ENCODE measurements at regions not wholly inside any gene's neighbourhood (a gene's known extent, or its start where the extent isn't known, plus 50 kb on each side); places are given as distances from the start of the nearest gene placed in this dataset.

DNA sequence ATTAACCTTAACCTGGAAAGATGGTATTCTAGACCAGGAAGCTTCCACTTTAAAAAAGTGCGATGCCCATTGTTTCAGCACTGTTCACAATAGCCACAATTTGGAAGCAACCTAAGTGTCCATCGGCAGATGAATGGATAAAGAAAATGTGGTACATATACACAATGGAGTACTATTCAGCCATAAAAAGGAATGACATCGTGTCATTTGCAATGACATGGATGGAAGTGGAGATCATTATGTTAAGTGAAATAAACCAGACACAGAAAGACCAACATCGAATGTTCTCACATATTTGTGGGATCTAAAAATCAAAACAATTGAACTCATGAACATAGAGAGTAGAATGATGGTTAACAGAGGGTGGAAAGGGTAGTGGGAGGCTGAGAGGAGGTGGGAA is 94.2 kb downstream of the NR2F2 start:
- no peak for DNase-seq (ENCODE audit: low read depth, low spot score)
- Histone ChIP-seq H3K9ac (ENCODE audit: insufficient read length, low read depth) (no peak overlapping the region), H3K9me3 (ENCODE audit: insufficient read depth, low read length) (no peaks in the 10 kb centered on the region), H3K4me1 (ENCODE audit: insufficient read depth, insufficient read length) (no peaks in the 10 kb centered on the region), H3K36me3 (ENCODE audit: insufficient read depth, insufficient read length, low read length) (no peaks in the 10 kb centered on the region), H3K4me3 (ENCODE audit: insufficient read length, low read depth) (no peak overlapping the region), H3K27me3 (ENCODE audit: insufficient read depth, insufficient read length) (peaks cover 12% of the 10 kb centered on the region)
- TF ChIP-seq SUZ12 (IDR thresholded peaks at IDR 0.05; ENCODE audit: extremely low read depth, insufficient read depth, insufficient read length): no peak
- TF ChIP-seq ZNF274 (IDR thresholded peaks at IDR 0.05; ENCODE audit: low read depth, low read length): no peak
- no peak for TF ChIP-seq YY1 (IDR thresholded peaks at IDR 0.05; ENCODE audit: insufficient read depth, insufficient read length)

DNA sequence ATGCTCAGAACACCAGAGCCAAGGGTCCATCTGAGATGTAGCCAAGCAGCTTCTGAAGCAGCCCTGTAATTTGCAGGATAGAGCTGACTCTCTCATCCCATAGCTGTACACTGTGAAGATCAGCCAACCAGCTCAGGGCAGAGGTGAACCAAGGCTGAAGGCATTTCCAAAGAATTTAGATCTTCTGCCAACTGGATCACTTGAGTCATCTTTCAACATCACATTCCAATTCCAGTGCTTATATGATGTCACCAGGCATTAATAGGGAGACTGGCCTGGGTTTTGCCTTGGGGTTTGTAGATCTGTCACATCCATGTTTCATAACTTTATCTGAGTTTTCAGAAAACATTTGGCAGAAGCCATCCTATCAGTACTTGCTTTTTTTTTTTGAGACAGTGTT is 98.2 kb downstream of the NR2F2 start:
- Histone ChIP-seq H3K36me3 (ENCODE audit: insufficient read depth, insufficient read length, low read length) (no peaks in the 10 kb centered on the region), H3K9ac (ENCODE audit: insufficient read length, low read depth) (no peak overlapping the region), H3K9me3 (ENCODE audit: insufficient read depth, low read length) (no peaks in the 10 kb centered on the region), H3K4me3 (ENCODE audit: insufficient read length, low read depth) (no peak overlapping the region), H3K4me1 (ENCODE audit: insufficient read depth, insufficient read length) (no peaks in the 10 kb centered on the region), H3K27me3 (ENCODE audit: insufficient read depth, insufficient read length) (no peaks in the 10 kb centered on the region)
- no peak for TF ChIP-seq ZNF274 (IDR thresholded peaks at IDR 0.05; ENCODE audit: low read depth, low read length)
- TF ChIP-seq SUZ12 (IDR thresholded peaks at IDR 0.05; ENCODE audit: extremely low read depth, insufficient read depth, insufficient read length): no peak
- no peak for TF ChIP-seq YY1 (IDR thresholded peaks at IDR 0.05; ENCODE audit: insufficient read depth, insufficient read length)
- no peak for DNase-seq (ENCODE audit: low read depth, low spot score)

DNA sequence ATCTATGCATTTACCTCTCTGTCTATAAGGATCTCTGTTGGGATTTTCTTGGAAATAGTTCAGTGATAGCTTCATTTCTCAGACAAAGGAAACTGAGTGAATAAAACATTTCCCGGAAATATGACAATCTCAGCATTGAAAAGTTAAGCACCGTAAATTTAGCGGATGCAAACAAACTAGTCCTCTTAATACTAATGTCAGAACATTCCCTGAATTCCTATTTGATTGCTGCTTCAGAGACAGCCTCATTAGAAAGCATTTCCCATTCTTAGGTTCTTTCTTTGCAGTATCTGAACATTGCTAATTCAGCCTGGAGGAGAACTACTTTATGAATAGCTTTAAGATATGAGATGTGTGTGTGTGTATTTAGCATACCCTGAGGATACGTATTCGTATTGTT is 101.3 kb downstream of the NR2F2 start:
- DNase-seq (ENCODE audit: low read depth, low spot score): no peak
- no peak overlapping the region for H3K4me3 ChIP-seq (ENCODE audit: insufficient read length, low read depth)
- TF ChIP-seq SUZ12 (IDR thresholded peaks at IDR 0.05; ENCODE audit: extremely low read depth, insufficient read depth, insufficient read length) (no peak), YY1 (IDR thresholded peaks at IDR 0.05; ENCODE audit: insufficient read depth, insufficient read length) (no peak), ZNF274 (IDR thresholded peaks at IDR 0.05; ENCODE audit: low read depth, low read length) (no peak)
- H3K4me1 ChIP-seq (ENCODE audit: insufficient read depth, insufficient read length): no peaks in the 10 kb centered on the region
- no peaks in the 10 kb centered on the region for H3K36me3 ChIP-seq (ENCODE audit: insufficient read depth, insufficient read length, low read length)
- no peak overlapping the region for H3K9ac ChIP-seq (ENCODE audit: insufficient read length, low read depth)
- no peaks in the 10 kb centered on the region for H3K9me3 ChIP-seq (ENCODE audit: insufficient read depth, low read length)
- no peaks in the 10 kb centered on the region for H3K27me3 ChIP-seq (ENCODE audit: insufficient read depth, insufficient read length)

DNA sequence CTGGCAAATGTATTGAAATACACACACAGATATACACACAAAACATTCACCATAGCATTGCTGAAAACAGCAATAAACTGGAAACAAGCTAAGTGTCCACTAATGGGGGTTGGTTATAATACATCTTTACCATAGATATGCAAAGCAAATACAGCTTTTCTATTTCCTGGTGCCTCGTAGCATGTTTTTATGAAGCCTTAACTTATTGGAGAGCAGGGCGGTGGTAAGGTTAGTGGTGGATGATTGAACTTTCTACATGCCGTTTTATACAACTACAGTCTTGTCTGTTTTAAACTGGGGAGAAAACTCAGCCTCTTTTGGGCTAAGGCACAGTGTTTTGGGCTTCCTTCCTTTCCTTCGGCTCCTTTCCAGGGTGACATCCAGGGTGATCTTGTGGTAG is 104.5 kb downstream of the NR2F2 start:
- TF ChIP-seq ZNF274 (IDR thresholded peaks at IDR 0.05; ENCODE audit: low read depth, low read length) (no peak), SUZ12 (IDR thresholded peaks at IDR 0.05; ENCODE audit: extremely low read depth, insufficient read depth, insufficient read length) (no peak), YY1 (IDR thresholded peaks at IDR 0.05; ENCODE audit: insufficient read depth, insufficient read length) (no peak)
- no peaks in the 10 kb centered on the region for H3K4me1 ChIP-seq (ENCODE audit: insufficient read depth, insufficient read length)
- H3K4me3 ChIP-seq (ENCODE audit: insufficient read length, low read depth): no peak overlapping the region
- no peaks in the 10 kb centered on the region for H3K9me3 ChIP-seq (ENCODE audit: insufficient read depth, low read length)
- H3K36me3 ChIP-seq (ENCODE audit: insufficient read depth, insufficient read length, low read length): no peaks in the 10 kb centered on the region
- no peak for DNase-seq (ENCODE audit: low read depth, low spot score)
- H3K9ac ChIP-seq (ENCODE audit: insufficient read length, low read depth): no peak overlapping the region
- no peaks in the 10 kb centered on the region for H3K27me3 ChIP-seq (ENCODE audit: insufficient read depth, insufficient read length)

DNA sequence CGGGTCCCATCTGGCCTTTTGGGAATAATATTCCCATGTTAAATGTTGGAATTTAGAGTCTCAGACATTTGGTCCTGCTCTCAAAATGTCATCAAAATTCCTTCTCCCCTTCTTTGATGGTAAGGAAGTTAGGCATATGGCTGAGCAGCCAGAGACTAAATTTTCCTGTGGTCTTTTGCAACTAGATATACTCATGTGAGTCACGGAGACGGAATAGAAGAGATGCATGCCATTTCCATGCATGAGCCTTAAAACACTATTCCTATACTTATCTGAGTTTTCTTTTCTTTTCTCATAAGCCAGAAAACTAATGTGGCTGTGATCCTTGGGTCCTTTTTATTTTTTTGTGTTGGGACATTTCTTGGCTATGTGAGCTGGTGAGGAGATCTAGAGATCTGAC is 105.3 kb downstream of the NR2F2 start:
- H3K27me3 ChIP-seq (ENCODE audit: insufficient read depth, insufficient read length): no peaks in the 10 kb centered on the region
- TF ChIP-seq YY1 (IDR thresholded peaks at IDR 0.05; ENCODE audit: insufficient read depth, insufficient read length) (no peak), ZNF274 (IDR thresholded peaks at IDR 0.05; ENCODE audit: low read depth, low read length) (no peak), SUZ12 (IDR thresholded peaks at IDR 0.05; ENCODE audit: extremely low read depth, insufficient read depth, insufficient read length) (no peak)
- no peak overlapping the region for H3K4me3 ChIP-seq (ENCODE audit: insufficient read length, low read depth)
- no peak for DNase-seq (ENCODE audit: low read depth, low spot score)
- H3K9ac ChIP-seq (ENCODE audit: insufficient read length, low read depth): no peak overlapping the region
- no peaks in the 10 kb centered on the region for H3K9me3 ChIP-seq (ENCODE audit: insufficient read depth, low read length)
- no peaks in the 10 kb centered on the region for H3K36me3 ChIP-seq (ENCODE audit: insufficient read depth, insufficient read length, low read length)
- no peaks in the 10 kb centered on the region for H3K4me1 ChIP-seq (ENCODE audit: insufficient read depth, insufficient read length)

DNA sequence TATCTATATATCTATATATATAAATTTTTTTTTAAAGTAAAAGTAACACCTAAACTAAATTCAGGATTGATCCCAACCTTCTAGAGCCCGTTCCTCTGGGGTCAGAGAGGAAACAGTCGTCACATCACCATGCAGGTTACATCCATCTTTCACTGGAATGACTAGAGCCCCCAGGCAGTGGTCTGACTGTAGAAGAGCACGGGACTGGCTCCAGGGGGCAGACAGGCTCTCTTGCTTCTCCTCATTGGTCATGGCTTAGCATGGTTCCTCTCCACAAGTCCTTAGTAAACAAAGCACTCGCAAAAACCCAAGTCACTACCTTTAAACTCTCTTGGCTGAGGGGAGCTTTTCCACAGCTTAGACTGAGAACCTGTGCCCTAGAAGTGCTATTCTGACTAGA is 110.5 kb downstream of the NR2F2 start:
- H3K36me3 ChIP-seq (ENCODE audit: insufficient read depth, insufficient read length, low read length): no peaks in the 10 kb centered on the region
- no peaks in the 10 kb centered on the region for H3K9me3 ChIP-seq (ENCODE audit: insufficient read depth, low read length)
- no peak overlapping the region for H3K4me3 ChIP-seq (ENCODE audit: insufficient read length, low read depth)
- H3K27me3 ChIP-seq (ENCODE audit: insufficient read depth, insufficient read length): no peaks in the 10 kb centered on the region
- DNase-seq (ENCODE audit: low read depth, low spot score): no peak
- no peak overlapping the region for H3K9ac ChIP-seq (ENCODE audit: insufficient read length, low read depth)
- TF ChIP-seq ZNF274 (IDR thresholded peaks at IDR 0.05; ENCODE audit: low read depth, low read length) (no peak), SUZ12 (IDR thresholded peaks at IDR 0.05; ENCODE audit: extremely low read depth, insufficient read depth, insufficient read length) (no peak), YY1 (IDR thresholded peaks at IDR 0.05; ENCODE audit: insufficient read depth, insufficient read length) (no peak)
- H3K4me1 ChIP-seq (ENCODE audit: insufficient read depth, insufficient read length): no peaks in the 10 kb centered on the region

DNA sequence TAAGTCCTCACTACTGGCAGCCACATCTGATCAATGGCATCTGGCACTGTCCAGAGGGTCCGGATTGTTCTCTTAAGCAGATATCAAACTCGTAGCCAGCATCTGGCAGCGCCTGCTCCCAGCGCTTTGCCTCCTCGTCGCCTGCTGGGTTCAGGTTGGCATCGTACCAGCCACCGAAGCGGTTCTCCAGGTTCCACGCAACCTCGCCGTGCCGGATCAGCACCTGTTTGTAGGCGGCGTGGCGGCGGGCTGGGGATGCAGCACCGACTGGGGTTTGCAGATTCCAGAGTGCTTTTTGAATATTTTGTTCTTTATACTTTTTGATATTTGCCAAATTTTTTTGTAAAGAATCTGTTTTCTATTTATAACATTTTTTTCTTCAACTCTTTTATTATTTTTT is 111.6 kb downstream of the NR2F2 start:
- TF ChIP-seq ZNF274 (IDR thresholded peaks at IDR 0.05; ENCODE audit: low read depth, low read length) (no peak), YY1 (IDR thresholded peaks at IDR 0.05; ENCODE audit: insufficient read depth, insufficient read length) (no peak), SUZ12 (IDR thresholded peaks at IDR 0.05; ENCODE audit: extremely low read depth, insufficient read depth, insufficient read length) (no peak)
- H3K9me3 ChIP-seq (ENCODE audit: insufficient read depth, low read length): no peaks in the 10 kb centered on the region
- no peaks in the 10 kb centered on the region for H3K27me3 ChIP-seq (ENCODE audit: insufficient read depth, insufficient read length)
- no peaks in the 10 kb centered on the region for H3K4me1 ChIP-seq (ENCODE audit: insufficient read depth, insufficient read length)
- no peak overlapping the region for H3K4me3 ChIP-seq (ENCODE audit: insufficient read length, low read depth)
- DNase-seq (ENCODE audit: low read depth, low spot score): no peak
- no peak overlapping the region for H3K9ac ChIP-seq (ENCODE audit: insufficient read length, low read depth)
- H3K36me3 ChIP-seq (ENCODE audit: insufficient read depth, insufficient read length, low read length): no peaks in the 10 kb centered on the region

DNA sequence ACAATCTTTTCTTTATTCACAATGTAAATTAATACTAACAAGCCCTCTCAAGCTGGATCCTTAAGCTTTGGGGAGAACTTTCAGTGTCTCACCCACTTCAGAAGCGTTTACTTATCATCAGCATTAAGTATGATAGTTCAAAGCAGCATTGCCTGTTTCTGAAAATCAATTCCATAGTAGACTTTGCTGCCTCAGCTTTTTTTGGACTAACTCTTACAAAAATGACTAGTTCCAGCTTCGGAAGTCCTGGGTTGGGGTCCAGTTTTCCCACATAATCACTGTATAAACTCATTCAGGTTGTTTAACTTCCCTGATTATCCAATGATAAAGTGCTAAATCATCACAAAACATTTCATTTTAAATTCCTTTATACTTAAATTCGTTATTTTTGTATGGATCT is 114.4 kb downstream of the NR2F2 start:
- TF ChIP-seq SUZ12 (IDR thresholded peaks at IDR 0.05; ENCODE audit: extremely low read depth, insufficient read depth, insufficient read length): no peak
- TF ChIP-seq ZNF274 (IDR thresholded peaks at IDR 0.05; ENCODE audit: low read depth, low read length): no peak
- no peak for TF ChIP-seq YY1 (IDR thresholded peaks at IDR 0.05; ENCODE audit: insufficient read depth, insufficient read length)
- Histone ChIP-seq H3K36me3 (ENCODE audit: insufficient read depth, insufficient read length, low read length) (no peaks in the 10 kb centered on the region), H3K9ac (ENCODE audit: insufficient read length, low read depth) (no peak overlapping the region), H3K4me3 (ENCODE audit: insufficient read length, low read depth) (no peak overlapping the region), H3K27me3 (ENCODE audit: insufficient read depth, insufficient read length) (no peaks in the 10 kb centered on the region), H3K4me1 (ENCODE audit: insufficient read depth, insufficient read length) (no peaks in the 10 kb centered on the region), H3K9me3 (ENCODE audit: insufficient read depth, low read length) (no peaks in the 10 kb centered on the region)
- DNase-seq (ENCODE audit: low read depth, low spot score): no peak
